SK-N-SH (cell line): ENCODE measurements at regions not wholly inside any gene's neighbourhood (a gene's known extent, or its start where the extent isn't known, plus 50 kb on each side); places are given as distances from the start of the nearest gene placed in this dataset.

Experiments used
- CTCF ChIA-PET: fragments of 300-600, 350-600 bp; formaldehyde crosslinking; extraction: SDS; loops from one replicate; lab custom pipeline; 2021; lab: Yijun Ruan, JAX
- POLR2A ChIA-PET: fragments of 350-600 bp; sonication (Branson Sonifier 250); formaldehyde crosslinking; extraction: SDS; loops from one replicate; lab custom pipeline; 2020; ENCODE audit warnings: antibody characterized with exemption, inconsistent platforms; lab: Yijun Ruan, JAX
- DNase-seq: peaks from one replicate; pipeline ENCODE4 v3.0.0; 2012
- H2AFZ ChIP-seq: fragments of 200-600 bp; sonication (generic); 2 replicates; pipeline ENCODE4 v1.8.1; 2016; ENCODE audit warnings: antibody characterized with exemption, mild to moderate bottlenecking, low read depth
- H3F3A ChIP-seq: fragments of 200-600 bp; sonication (generic); replicated peaks from 2 replicates; pipeline ENCODE3; 2016; ENCODE audit warnings: antibody characterized with exemption, mild to moderate bottlenecking; ENCODE audit not compliant: insufficient read depth
- H3K27ac ChIP-seq, 2 experiments: fragments of 200-500 bp in 1 of 2; fragments of 200-600 bp in 1 of 2; sonication (Bioruptor generic) in 1 of 2; sonication (generic), shearing (Covaris generic) in 1 of 2; 2 replicates each; pipeline versions ENCODE4 v1.5.1 to v1.6.1; 2014 to 2016; ENCODE audit warnings: low read depth in 2 of 2, inconsistent platforms in 1 of 2, low read length in 1 of 2, mild to moderate bottlenecking in 1 of 2, mixed read lengths in 1 of 2
- H3K27me3 ChIP-seq: fragments of 200-600 bp; sonication (generic), shearing (Covaris generic); 2 replicates; pipeline ENCODE4 v1.6.1; 2016; ENCODE audit warnings: mixed run types; ENCODE audit not compliant: insufficient read depth
- H3K36me3 ChIP-seq, 2 experiments: fragments of 200-500 bp in 1 of 2; fragments of 200-600 bp in 1 of 2; sonication (Bioruptor generic) in 1 of 2; sonication (generic) in 1 of 2; replicated peaks in 1 of 2; 2 replicates each; pipeline versions ENCODE3 to v1.5.1; 2014 to 2016; ENCODE audit warnings: low read length in 1 of 2, mild to moderate bottlenecking in 1 of 2; ENCODE audit not compliant: insufficient read depth in 2 of 2, control insufficient read depth in 1 of 2
- H3K4me1 ChIP-seq, 2 experiments: fragments of 200-500 bp in 1 of 2; fragments of 200-600 bp in 1 of 2; sonication (Bioruptor generic) in 1 of 2; sonication (generic), shearing (Covaris generic) in 1 of 2; 2 replicates each; pipeline versions ENCODE4 v1.5.1 to v1.6.1; 2014 to 2016; ENCODE audit warnings: low read depth in 1 of 2, low read length in 1 of 2, mixed run types in 1 of 2; ENCODE audit not compliant: insufficient read depth in 2 of 2, control insufficient read depth in 1 of 2
- H3K4me2 ChIP-seq: fragments of 200-600 bp; sonication (generic), shearing (Covaris generic); 2 replicates; pipeline ENCODE4 v1.6.1; 2017; ENCODE audit warnings: mixed run types
- H3K4me3 ChIP-seq, 2 experiments: fragments of 200-500 bp in 1 of 2; fragments of 200-600 bp in 1 of 2; sonication (Bioruptor generic) in 1 of 2; sonication (generic), shearing (Covaris generic) in 1 of 2; 2 replicates each; pipeline versions ENCODE4 v1.5.1 to v1.8.1; 2014 to 2016; ENCODE audit warnings: low read depth in 2 of 2, inconsistent platforms in 1 of 2, low read length in 1 of 2, mild to moderate bottlenecking in 1 of 2, mixed read lengths in 1 of 2, moderate library complexity in 1 of 2
- H3K79me2 ChIP-seq: fragments of 200-600 bp; sonication (generic); 2 replicates; pipeline ENCODE4 v1.8.1; 2017; ENCODE audit warnings: mild to moderate bottlenecking; ENCODE audit not compliant: insufficient read depth
- H3K9ac ChIP-seq: fragments of 200-600 bp; sonication (generic); 2 replicates; pipeline ENCODE4 v1.6.1; 2017; ENCODE audit warnings: mixed run types
- H3K9me2 ChIP-seq: fragments of 200-600 bp; sonication (generic); 2 replicates; pipeline ENCODE4 v1.6.1; 2017; ENCODE audit warnings: mixed run types
- H3K9me3 ChIP-seq: fragments of 200-600 bp; sonication (generic); 2 replicates; pipeline ENCODE4 v1.6.1; 2017; ENCODE audit warnings: mixed run types, mild to moderate bottlenecking, moderate library complexity
- H4K20me1 ChIP-seq: fragments of 200-600 bp; sonication (generic); 2 replicates; pipeline ENCODE4 v1.6.1; 2017; ENCODE audit warnings: mild to moderate bottlenecking, mixed run types; ENCODE audit not compliant: insufficient read depth
- CHD2 ChIP-seq: fragments of 150-350 bp; IDR thresholded peaks from 2 replicates; pipeline ENCODE4 v1.6.1; 2018; ENCODE audit warnings: low read length; ENCODE audit not compliant: partially characterized antibody
- ELF1 ChIP-seq: IDR thresholded peaks from 2 replicates; pipeline ENCODE4 v1.4.0; 2012
- EP300 ChIP-seq, 2 experiments: IDR thresholded peaks; 2 replicates each; pipeline versions ENCODE4 v1.4.0 to v1.6.1; 2012; ENCODE audit warnings: borderline replicate concordance in 1 of 2, low read depth in 1 of 2, low read length in 1 of 2
- EZH2phosphoT487 ChIP-seq: fragments of 200-600 bp; sonication (generic); IDR thresholded peaks from 2 replicates; pipeline ENCODE4 v1.6.1; 2017; ENCODE audit warnings: low read depth, mixed run types, mild to moderate bottlenecking, antibody characterized with exemption, moderate library complexity, borderline replicate concordance
- FOSL2 ChIP-seq: IDR thresholded peaks from 2 replicates; pipeline ENCODE4 v1.4.0; 2012; ENCODE audit warnings: low read depth, mild to moderate bottlenecking, moderate library complexity, borderline replicate concordance
- FOXJ3 ChIP-seq: sonication (generic); formaldehyde crosslinking; IDR thresholded peaks from 2 replicates; pipeline ENCODE4 v1.5.1; 2020; ENCODE audit warnings: mild to moderate bottlenecking, missing genetic modification reagents
- FOXM1 ChIP-seq: IDR thresholded peaks from 2 replicates; pipeline ENCODE4 v1.4.0; 2012; ENCODE audit warnings: low read depth, mild to moderate bottlenecking
- GATA2 ChIP-seq: sonication (generic); formaldehyde crosslinking; IDR thresholded peaks from 2 replicates; pipeline ENCODE4 v1.5.0; 2020; ENCODE audit warnings: mild to moderate bottlenecking, missing genetic modification reagents
- MXI1 ChIP-seq: IDR thresholded peaks from 2 replicates; pipeline ENCODE4 v1.6.1; 2012; ENCODE audit warnings: mild to moderate bottlenecking, low read depth, low read length, improper control_type of control experiment
- POLR2AphosphoS5 ChIP-seq: IDR thresholded peaks from 2 replicates; pipeline ENCODE4 v1.6.1; 2012; ENCODE audit warnings: low read depth, low read length
- RAD21 ChIP-seq: IDR thresholded peaks from 2 replicates; pipeline ENCODE4 v1.6.1; 2012; ENCODE audit warnings: mild to moderate bottlenecking, low read length
- RCOR1 ChIP-seq: fragments of 150-350 bp; IDR thresholded peaks from 2 replicates; pipeline ENCODE4 v1.6.1; 2017; ENCODE audit warnings: antibody characterized with exemption, low read length
- RFX5 ChIP-seq: IDR thresholded peaks from 2 replicates; pipeline ENCODE4 v1.6.1; 2012; ENCODE audit warnings: mild to moderate bottlenecking, improper control_type of control experiment, low read length
- RXRA ChIP-seq: IDR thresholded peaks from 2 replicates; pipeline ENCODE4 v1.4.0; 2012; ENCODE audit warnings: low read depth, mild to moderate bottlenecking, borderline replicate concordance
- SMC3 ChIP-seq: IDR thresholded peaks from 2 replicates; pipeline ENCODE4 v1.6.1; 2012; ENCODE audit warnings: low read depth, low read length, improper control_type of control experiment
- TCF12 ChIP-seq: IDR thresholded peaks from 2 replicates; pipeline ENCODE4 v1.4.0; 2012
- USF2 ChIP-seq: fragments of 150-350 bp; IDR thresholded peaks from 2 replicates; pipeline ENCODE4 v1.6.1; 2017; ENCODE audit warnings: antibody characterized with exemption, low read length, low read depth, borderline replicate concordance
- WGBS: methylation state at CpG from one replicate; pipeline ENCODE4 v1.1.6; 2017; ENCODE audit warnings: low lambda C conversion rate; 5-methylcytosine and 5-hydroxymethylcytosine counted together
- TF ChIP-seq, protein P1 (sequence below): IDR thresholded peaks from 2 replicates; pipeline ENCODE4 v1.4.0; 2012; ENCODE audit warnings: low read depth
- TF ChIP-seq, protein P2 (sequence below): IDR thresholded peaks from 2 replicates; pipeline ENCODE4 v1.4.0; 2012; ENCODE audit warnings: low read depth, borderline replicate concordance
- TF ChIP-seq, protein P3 (sequence below): IDR thresholded peaks from 2 replicates; pipeline ENCODE4; 2012

DNA sequence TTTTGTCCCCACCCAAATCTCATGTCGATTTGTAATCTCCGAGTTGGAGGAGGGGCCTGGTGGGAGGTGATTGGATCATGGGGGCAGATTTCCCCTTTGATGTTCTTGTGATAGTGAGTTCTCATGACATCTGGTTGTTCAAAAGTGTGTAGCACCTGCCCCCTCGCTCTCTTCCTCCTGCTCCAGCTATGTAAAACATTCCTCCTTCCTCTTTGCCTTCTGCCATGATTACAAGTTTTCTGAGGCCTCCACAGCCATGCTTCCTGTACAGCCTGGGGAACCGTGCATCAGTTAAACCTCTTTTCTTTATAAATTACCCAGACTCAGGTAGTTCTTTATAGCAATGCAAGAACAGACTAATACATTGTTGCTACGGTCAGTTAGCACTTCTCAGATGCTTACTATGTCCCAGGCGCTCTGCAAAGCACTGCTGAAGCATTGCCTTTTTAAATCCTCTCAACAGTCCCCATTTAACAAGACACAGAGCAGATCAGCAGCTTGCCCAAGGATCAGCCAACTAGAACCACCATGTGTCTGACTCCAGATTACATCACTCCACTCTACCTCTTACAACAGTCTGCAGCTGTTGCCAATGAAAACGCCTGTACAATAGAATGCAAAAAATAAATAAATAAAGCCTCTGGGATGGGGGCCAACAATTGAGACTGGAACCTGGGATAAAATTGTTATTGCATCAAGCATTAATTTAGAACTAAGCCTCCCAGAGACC, 52.4 kb upstream of the USP1 start:
- Histone ChIP-seq H3K4me1 (peaks cover 9 to 15% of the 10 kb centered on the region in 2 experiments; a peak in 3 of 4 replicates), H4K20me1 (no peaks in the 10 kb centered on the region), H3K79me2 (no peaks in the 10 kb centered on the region), H3K27ac (peak overlapping the region in 1 of 2 experiments; percentile 78; a peak in 2 of 4 replicates), H3K36me3 (no peaks in the 10 kb centered on the region), H3K9me2 (no peaks in the 10 kb centered on the region), H3K4me2 (no peak overlapping the region), H3K9ac (no peak overlapping the region)
- whole genome bisulfite sequencing, result 43% methylated on average over 7 of the region's 7 CpGs
- TF ChIP-seq GATA2 (CRISPR knock-in tag), result peak; percentile 56
- TF ChIP-seq EP300 (IDR thresholded peaks at IDR 0.05; ENCODE audit: borderline replicate concordance in 1 of 2, low read depth in 1 of 2, low read length in 1 of 2), result peak in 1 of 2 experiments; percentile 51; a peak in 1 of 4 replicates
- peak; percentile 73 for TF ChIP-seq CHD2
- TF ChIP-seq EZH2phosphoT487, result no peak
- 0 out of 2 replicates have a peak, but pooled peaks have one; percentile 25 for TF ChIP-seq FOXJ3 (CRISPR knock-in tag)
- peak; percentile 62 for TF ChIP-seq MXI1
- TF ChIP-seq, protein P1, sequence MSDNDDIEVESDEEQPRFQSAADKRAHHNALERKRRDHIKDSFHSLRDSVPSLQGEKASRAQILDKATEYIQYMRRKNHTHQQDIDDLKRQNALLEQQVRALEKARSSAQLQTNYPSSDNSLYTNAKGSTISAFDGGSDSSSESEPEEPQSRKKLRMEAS, result no peak
- peak; percentile 42 for TF ChIP-seq TCF12
- peak; percentile 93; the same call in 1 of the 2 replicates for TF ChIP-seq RCOR1
- TF ChIP-seq, all 33 proteins: peak for 7
- 0 out of 2 replicates have a peak overlapping the region, but pooled peaks have one; percentile 44 for H2AFZ ChIP-seq
- ChIA-PET POLR2A (no interaction called here), CTCF (interaction anchor here (0.8 to 1.0 kb wide), 3 partner anchors 22 to 205 kb away, joined by 3 to 4 read pairs (median 3); no protein-coding TSS in a partner anchor)
- H3K27me3 ChIP-seq, result no peaks in the 10 kb centered on the region; the same call in 1 of the 2 replicates
- no peaks in the 10 kb centered on the region for H3F3A ChIP-seq
- DNase-seq, result peak; percentile 80
- H3K4me3 ChIP-seq, result no peak overlapping the region
- H3K9me3 ChIP-seq, result no peaks in the 10 kb centered on the region

- Histone ChIP-seq H4K20me1 (no peaks in the 10 kb centered on the region), H3K79me2 (no peaks in the 10 kb centered on the region), H3F3A (no peaks in the 10 kb centered on the region), H3K4me1 (peaks cover 9 to 15% of the 10 kb centered on the region in 2 experiments; a peak in 3 of 4 replicates), H3K4me3 (no peak overlapping the region), H3K27ac (no peak overlapping the region), H3K27me3 (no peaks in the 10 kb centered on the region; the same call in 1 of the 2 replicates), H3K9ac (no peak overlapping the region), H3K9me2 (no peaks in the 10 kb centered on the region), H3K36me3 (no peaks in the 10 kb centered on the region), H3K4me2 (no peak overlapping the region), H2AFZ (no peak overlapping the region), H3K9me3 (no peaks in the 10 kb centered on the region)
- no peak for DNase-seq
- POLR2A ChIA-PET, result no interaction called here
- TF ChIP-seq FOSL2, result no peak
- TF ChIP-seq RXRA, result no peak
- TF ChIP-seq, protein P2, sequence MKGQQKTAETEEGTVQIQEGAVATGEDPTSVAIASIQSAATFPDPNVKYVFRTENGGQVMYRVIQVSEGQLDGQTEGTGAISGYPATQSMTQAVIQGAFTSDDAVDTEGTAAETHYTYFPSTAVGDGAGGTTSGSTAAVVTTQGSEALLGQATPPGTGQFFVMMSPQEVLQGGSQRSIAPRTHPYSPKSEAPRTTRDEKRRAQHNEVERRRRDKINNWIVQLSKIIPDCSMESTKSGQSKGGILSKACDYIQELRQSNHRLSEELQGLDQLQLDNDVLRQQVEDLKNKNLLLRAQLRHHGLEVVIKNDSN, result no peak
- TF ChIP-seq TCF12, result no peak
- TF ChIP-seq USF2, result no peak
- no peak for TF ChIP-seq EP300 (IDR thresholded peaks at IDR 0.05; ENCODE audit: borderline replicate concordance in 1 of 2, low read depth in 1 of 2, low read length in 1 of 2)
- no peak for TF ChIP-seq RCOR1
- TF ChIP-seq FOXM1, result no peak
- no peak for TF ChIP-seq POLR2AphosphoS5
- no peak for TF ChIP-seq RFX5
- no peak for TF ChIP-seq ELF1
- no peak for TF ChIP-seq SMC3
- no peak for TF ChIP-seq RAD21
- TF ChIP-seq, protein P3, sequence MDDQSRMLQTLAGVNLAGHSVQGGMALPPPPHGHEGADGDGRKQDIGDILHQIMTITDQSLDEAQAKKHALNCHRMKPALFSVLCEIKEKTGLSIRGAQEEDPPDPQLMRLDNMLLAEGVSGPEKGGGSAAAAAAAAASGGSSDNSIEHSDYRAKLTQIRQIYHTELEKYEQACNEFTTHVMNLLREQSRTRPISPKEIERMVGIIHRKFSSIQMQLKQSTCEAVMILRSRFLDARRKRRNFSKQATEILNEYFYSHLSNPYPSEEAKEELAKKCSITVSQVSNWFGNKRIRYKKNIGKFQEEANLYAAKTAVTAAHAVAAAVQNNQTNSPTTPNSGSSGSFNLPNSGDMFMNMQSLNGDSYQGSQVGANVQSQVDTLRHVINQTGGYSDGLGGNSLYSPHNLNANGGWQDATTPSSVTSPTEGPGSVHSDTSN, result no peak
- CTCF ChIA-PET, result interaction anchor here (0.7 to 1.3 kb wide), 3 partner anchors 78 to 303 kb away, joined by 3 to 4 read pairs (median 4); no protein-coding TSS in a partner anchor
- WGBS, result 93% methylated on average over 5 of the region's 5 CpGs
Measured at GRCh38 chr1:62385923-62386322, 50.9 kb upstream of the USP1 start.
